ENCODE measurements at regions not wholly inside any gene's neighbourhood (a gene's known extent, or its start where the extent isn't known, plus 50 kb on each side); places are given as distances from the start of the nearest gene placed in this dataset.

GRCh38 chr13:63693696-63694095 lies 2278.0 kb upstream of the PCDH20 start:
- H3K27me3 ChIP-seq = no peaks in the 10 kb centered on the region
- peaks cover 6 to 14% (median 10%) of the 10 kb centered on the region in 11 experiments; a peak in 17 of 22 replicates for H3K9me3 ChIP-seq (replicated peaks in 1 of 11)
- no peak overlapping the region for H3K9ac ChIP-seq
- no peaks in the 10 kb centered on the region for H4K20me1 ChIP-seq
- H3K36me3 ChIP-seq = no peaks in the 10 kb centered on the region
- no peak overlapping the region for H3K27ac ChIP-seq
- no peaks in the 10 kb centered on the region for H3K4me1 ChIP-seq
- H3K4me3 ChIP-seq = no peak overlapping the region
- no peak for TF ChIP-seq Cebpa-rat (IDR thresholded peaks at IDR 0.05)
- H3K4me2 ChIP-seq = no peak overlapping the region

GRCh38 chr13:63691474-63691873 lies 2275.8 kb upstream of the PCDH20 start:
- Histone ChIP-seq H3K4me1 (no peaks in the 10 kb centered on the region), H3K4me3 (no peak overlapping the region), H3K4me2 (no peak overlapping the region), H3K27me3 (no peaks in the 10 kb centered on the region), H4K20me1 (no peaks in the 10 kb centered on the region), H3K36me3 (no peaks in the 10 kb centered on the region), H3K9me3 (replicated peaks in 1 of 11) (peaks cover 6 to 14% (median 10%) of the 10 kb centered on the region in 11 experiments; a peak in 17 of 22 replicates), H3K9ac (no peak overlapping the region), H3K27ac (no peak overlapping the region)
- TF ChIP-seq Cebpa-rat (IDR thresholded peaks at IDR 0.05) = no peak

GRCh38 chr13:63690672-63691071 lies 2275.0 kb upstream of the PCDH20 start:
- no peak overlapping the region for H3K9ac ChIP-seq
- no peaks in the 10 kb centered on the region for H3K4me1 ChIP-seq
- peaks cover 6 to 14% (median 10%) of the 10 kb centered on the region in 11 experiments; a peak in 17 of 22 replicates for H3K9me3 ChIP-seq (replicated peaks in 1 of 11)
- H3K4me2 ChIP-seq = no peak overlapping the region
- no peak for TF ChIP-seq Cebpa-rat (IDR thresholded peaks at IDR 0.05)
- no peaks in the 10 kb centered on the region for H3K27me3 ChIP-seq
- no peak overlapping the region for H3K4me3 ChIP-seq
- no peak overlapping the region for H3K27ac ChIP-seq
- no peaks in the 10 kb centered on the region for H4K20me1 ChIP-seq
- no peaks in the 10 kb centered on the region for H3K36me3 ChIP-seq

- H3K9me3 ChIP-seq (replicated peaks in 1 of 11) = peaks cover 0 to 3% (median 0%) of the 10 kb centered on the region in 11 experiments; a peak in 1 of 22 replicates
- no peaks in the 10 kb centered on the region for H3K36me3 ChIP-seq
- no peak overlapping the region for H3K27ac ChIP-seq
- no peaks in the 10 kb centered on the region for H3K27me3 ChIP-seq
- TF ChIP-seq Cebpa-rat (IDR thresholded peaks at IDR 0.05) = no peak
- no peak overlapping the region for H3K9ac ChIP-seq
- no peaks in the 10 kb centered on the region for H4K20me1 ChIP-seq
- H3K4me2 ChIP-seq = no peak overlapping the region
- no peaks in the 10 kb centered on the region for H3K4me1 ChIP-seq
- no peak overlapping the region for H3K4me3 ChIP-seq
Measured at GRCh38 chr13:63684822-63685221, 2269.2 kb upstream of the PCDH20 start.

- H3K4me3 ChIP-seq = no peak overlapping the region
- H3K4me1 ChIP-seq = no peaks in the 10 kb centered on the region
- no peak overlapping the region for H3K27ac ChIP-seq
- TF ChIP-seq Cebpa-rat (IDR thresholded peaks at IDR 0.05) = no peak
- H3K9me3 ChIP-seq (replicated peaks in 1 of 11) = peaks cover 0 to 3% (median 0%) of the 10 kb centered on the region in 11 experiments; a peak in 1 of 22 replicates
- H4K20me1 ChIP-seq = no peaks in the 10 kb centered on the region
- H3K36me3 ChIP-seq = no peaks in the 10 kb centered on the region
- H3K4me2 ChIP-seq = no peak overlapping the region
- no peak overlapping the region for H3K9ac ChIP-seq
- no peaks in the 10 kb centered on the region for H3K27me3 ChIP-seq
Measured at GRCh38 chr13:63680704-63681103, 2265.1 kb upstream of the PCDH20 start.

- no peaks in the 10 kb centered on the region for H3K27me3 ChIP-seq
- no peak overlapping the region for H3K4me3 ChIP-seq
- no peak overlapping the region for H3K4me2 ChIP-seq
- no peak for TF ChIP-seq Cebpa-rat (IDR thresholded peaks at IDR 0.05)
- H3K36me3 ChIP-seq = no peaks in the 10 kb centered on the region
- no peaks in the 10 kb centered on the region for H4K20me1 ChIP-seq
- no peaks in the 10 kb centered on the region for H3K9me3 ChIP-seq (replicated peaks in 1 of 11)
- no peak overlapping the region for H3K27ac ChIP-seq
- H3K4me1 ChIP-seq = no peaks in the 10 kb centered on the region
- H3K9ac ChIP-seq = no peak overlapping the region
Measured at GRCh38 chr13:63671296-63671695, 2255.6 kb upstream of the PCDH20 start.

GRCh38 chr13:63651394-63651793 lies 2235.7 kb upstream of the PCDH20 start:
- Histone ChIP-seq H3K36me3 (no peaks in the 10 kb centered on the region), H3K4me2 (no peak overlapping the region), H3K27ac (no peak overlapping the region), H3K27me3 (no peaks in the 10 kb centered on the region), H4K20me1 (no peaks in the 10 kb centered on the region), H3K9ac (no peak overlapping the region), H3K4me3 (no peak overlapping the region), H3K4me1 (no peaks in the 10 kb centered on the region), H3K9me3 (replicated peaks in 1 of 11) (no peaks in the 10 kb centered on the region)
- TF ChIP-seq Cebpa-rat (IDR thresholded peaks at IDR 0.05) = no peak

GRCh38 chr13:63643543-63643942 lies 2227.9 kb upstream of the PCDH20 start:
- Histone ChIP-seq H3K27me3 (no peaks in the 10 kb centered on the region), H3K27ac (no peak overlapping the region), H4K20me1 (no peaks in the 10 kb centered on the region), H3K9ac (no peak overlapping the region), H3K4me1 (no peaks in the 10 kb centered on the region), H3K4me3 (no peak overlapping the region), H3K36me3 (no peaks in the 10 kb centered on the region), H3K9me3 (replicated peaks in 1 of 11) (no peaks in the 10 kb centered on the region), H3K4me2 (no peak overlapping the region)
- no peak for TF ChIP-seq Cebpa-rat (IDR thresholded peaks at IDR 0.05)

GRCh38 chr13:63636316-63636993 lies 2220.8 kb upstream of the PCDH20 start:
- H3K9ac ChIP-seq = no peak overlapping the region
- H3K27me3 ChIP-seq = no peaks in the 10 kb centered on the region
- TF ChIP-seq Cebpa-rat (IDR thresholded peaks at IDR 0.05) = no peak
- no peaks in the 10 kb centered on the region for H3K4me1 ChIP-seq
- no peak overlapping the region for H3K4me3 ChIP-seq
- no peaks in the 10 kb centered on the region for H3K36me3 ChIP-seq
- H4K20me1 ChIP-seq = no peaks in the 10 kb centered on the region
- H3K27ac ChIP-seq = no peak overlapping the region
- H3K4me2 ChIP-seq = no peak overlapping the region
- H3K9me3 ChIP-seq (replicated peaks in 1 of 11) = no peaks in the 10 kb centered on the region

- Histone ChIP-seq H3K4me3 (no peak overlapping the region), H3K27me3 (no peaks in the 10 kb centered on the region), H3K27ac (no peak overlapping the region), H4K20me1 (no peaks in the 10 kb centered on the region), H3K4me1 (no peaks in the 10 kb centered on the region), H3K9me3 (replicated peaks in 1 of 11) (no peaks in the 10 kb centered on the region), H3K4me2 (no peak overlapping the region), H3K36me3 (no peaks in the 10 kb centered on the region), H3K9ac (no peak overlapping the region)
- no peak for TF ChIP-seq Cebpa-rat (IDR thresholded peaks at IDR 0.05)
Measured at GRCh38 chr13:63632321-63632720, 2216.7 kb upstream of the PCDH20 start.
